Right forelimb (tissue), 1 donor: ENCODE measurements at regions not wholly inside any gene's neighbourhood (a gene's known extent, or its start where the extent isn't known, plus 50 kb on each side); places are given as distances from the start of the nearest gene placed in this dataset.
"Not testable (repeated sequence)": the region's sequence is repeated elsewhere in the genome, so short reads cannot be mapped to it uniquely, and the experiment has no call there.

ENCODE experiments used
- DNase-seq: peaks from one replicate; pipeline ENCODE4 v3.0.0-alpha.2; 2018

GRCh38 chr14:71765505-71765904 lies 166.7 kb upstream of the RGS6 start:
- DNase-seq: no peak

GRCh38 chr14:71770431-71770830 lies 161.8 kb upstream of the RGS6 start:
- DNase-seq: no peak

- DNase-seq: not testable (repeated sequence)
These were observed 160.8 kb upstream of the RGS6 start for GRCh38 chr14:71771421-71771820.

- not testable (repeated sequence) for DNase-seq
These were observed 160.2 kb upstream of the RGS6 start for GRCh38 chr14:71771996-71772395.

DNA sequence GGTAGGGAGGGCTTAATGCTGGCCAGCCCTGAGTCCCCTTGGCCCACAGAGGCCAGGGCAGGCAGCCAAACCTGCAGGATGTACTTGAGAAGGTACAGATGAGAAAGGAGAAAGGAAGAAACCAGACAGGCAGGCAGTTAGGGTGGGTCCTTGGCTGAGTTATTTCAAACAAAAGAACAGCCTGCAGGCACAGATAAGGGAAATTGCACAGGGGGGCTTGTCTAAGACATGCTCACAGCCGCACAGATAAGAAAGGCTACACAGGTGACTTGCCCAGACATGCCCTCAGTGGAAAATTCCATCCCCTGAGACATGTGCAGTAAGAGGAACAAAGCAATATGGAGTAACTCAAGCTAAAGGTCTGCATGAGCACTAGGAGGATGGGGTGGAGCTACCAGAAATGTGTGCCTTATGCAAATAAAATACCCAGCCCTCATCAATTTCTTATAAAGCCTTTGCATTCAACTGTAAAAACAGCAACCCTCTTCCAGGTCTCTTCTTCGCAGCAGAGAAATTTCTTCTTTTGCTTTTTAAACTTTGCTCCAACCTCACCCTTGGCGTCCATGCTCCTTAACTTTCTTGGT lies 158.2 kb upstream of the RGS6 start:
- DNase-seq: no peak

DNA sequence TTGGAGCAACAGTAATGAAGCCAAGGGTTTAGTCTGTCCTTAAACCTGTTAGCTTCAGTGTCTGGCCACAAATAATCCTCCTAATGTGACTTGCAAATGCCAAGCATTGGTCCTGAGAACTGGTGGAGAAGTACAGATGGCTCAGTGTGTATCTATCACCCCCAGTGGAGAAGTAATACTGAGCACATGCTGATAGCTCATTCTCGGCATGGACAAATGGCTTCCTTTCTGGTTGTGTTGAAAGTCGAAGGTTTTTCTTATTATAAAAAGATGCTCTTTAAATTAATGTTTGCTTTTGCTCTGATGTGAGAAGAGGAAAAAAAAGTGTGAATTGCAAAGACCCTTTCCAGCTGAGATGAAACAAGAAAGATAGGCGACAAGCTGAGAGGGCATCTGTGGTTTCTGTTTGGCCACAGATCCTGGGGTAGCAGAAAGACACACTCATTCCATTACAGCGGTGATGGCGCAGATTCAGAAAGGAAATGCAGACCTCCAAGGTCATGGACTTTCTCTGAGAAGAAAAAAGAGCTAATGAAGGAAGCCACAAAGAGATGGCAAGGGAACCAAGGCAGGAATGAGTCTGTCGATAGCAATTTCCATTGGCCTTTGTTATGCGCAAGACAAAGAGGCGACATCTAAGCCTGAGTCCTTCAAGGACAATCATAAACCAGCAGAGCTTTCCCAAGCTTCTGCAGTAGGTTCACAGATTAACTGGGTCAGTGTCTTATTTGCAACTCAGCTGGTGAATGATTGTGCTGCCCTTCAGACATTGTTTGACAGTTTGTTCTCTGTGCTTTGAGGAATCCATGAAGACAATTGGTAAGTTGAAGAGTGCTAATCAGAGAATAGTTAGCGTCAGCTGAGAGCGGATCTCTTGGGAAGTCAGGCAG lies 155.5 kb upstream of the RGS6 start:
- DNase-seq: no peak

GRCh38 chr14:71780075-71780474 lies 152.2 kb upstream of the RGS6 start:
- DNase-seq: no peak

DNA sequence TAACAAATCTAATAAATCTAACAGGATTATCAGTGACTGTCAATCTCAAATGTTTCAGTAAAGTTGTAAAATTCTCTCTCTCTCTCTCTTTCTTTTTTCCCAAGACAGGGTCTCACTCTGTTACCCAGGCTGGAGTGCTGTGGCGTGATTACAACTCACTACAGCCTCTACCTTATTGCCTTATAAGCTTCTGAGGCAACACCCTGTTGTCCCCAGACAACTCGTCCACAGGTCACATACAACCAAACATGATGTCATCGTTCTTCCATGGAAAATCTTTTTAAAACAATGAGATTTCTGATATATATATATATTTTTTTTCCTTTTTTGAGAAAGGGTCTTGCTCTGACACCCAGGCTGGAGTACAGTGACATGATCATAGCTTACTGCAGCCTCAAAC lies 151.4 kb upstream of the RGS6 start:
- DNase-seq: no peak

GRCh38 chr14:71783088-71783487 lies 149.1 kb upstream of the RGS6 start:
- DNase-seq: no peak

DNA sequence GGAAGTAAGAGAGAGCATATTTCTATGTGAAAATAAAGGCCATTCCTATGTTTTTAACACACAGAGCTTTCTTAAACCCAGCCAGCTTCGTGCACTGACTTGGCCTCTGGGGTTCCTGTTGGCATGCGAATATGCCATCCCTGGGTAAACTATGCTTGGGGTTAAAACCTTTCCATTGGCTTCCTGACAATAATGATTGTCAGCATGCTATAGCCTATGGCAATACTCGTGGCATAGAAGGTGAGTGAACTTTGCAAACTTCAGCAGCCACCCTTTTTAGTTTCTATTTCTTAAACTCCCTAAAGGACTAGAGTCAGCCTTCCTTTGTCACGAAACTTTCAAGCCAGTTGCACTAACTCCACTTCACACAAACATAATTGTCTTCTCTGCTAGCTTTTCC lies 148.4 kb upstream of the RGS6 start:
- DNase-seq: no peak

- no peak for DNase-seq
These were observed 143.2 kb upstream of the RGS6 start for GRCh38 chr14:71789005-71789404.

DNA sequence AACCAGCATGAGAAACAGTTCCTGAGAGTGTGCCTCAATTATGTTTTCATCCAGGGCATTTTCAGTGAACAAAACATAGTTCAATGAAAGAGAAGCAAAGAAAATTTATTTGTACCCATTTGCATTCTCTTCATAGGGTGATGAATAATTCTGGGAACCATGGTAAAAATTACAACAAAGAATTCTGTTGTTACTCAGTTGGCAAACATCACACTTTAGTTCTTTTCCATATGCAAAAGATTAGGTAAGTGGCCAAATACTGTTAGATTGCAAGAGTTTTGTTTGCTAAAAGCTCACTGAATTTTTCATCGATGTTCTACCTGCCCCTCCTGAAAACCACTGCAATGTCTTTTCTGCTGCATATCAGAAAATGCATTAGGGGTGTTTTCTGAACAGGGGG lies 132.4 kb upstream of the RGS6 start:
- no peak for DNase-seq

DNA sequence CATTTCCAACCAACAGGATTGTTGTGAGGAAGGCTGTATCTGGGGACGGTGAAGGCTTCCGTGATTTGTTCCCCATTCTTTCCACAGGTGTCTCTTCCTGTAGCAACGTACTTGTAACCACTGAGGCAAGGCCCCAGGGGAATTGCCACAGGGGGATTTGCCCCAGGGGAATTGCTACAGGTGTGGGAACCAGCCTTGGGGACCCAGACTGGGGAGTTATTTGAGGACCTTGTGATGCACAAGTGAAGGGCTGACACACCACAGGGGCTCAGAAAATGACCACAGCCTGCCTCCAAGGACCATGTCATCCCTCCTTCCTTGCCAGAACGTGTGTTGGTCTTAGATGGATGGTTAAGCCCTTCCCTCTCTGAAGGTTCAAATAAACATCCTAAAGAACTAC lies 131.4 kb upstream of the RGS6 start:
- DNase-seq: no peak

- DNase-seq: no peak
These were observed 128.5 kb upstream of the RGS6 start for GRCh38 chr14:71803539-71804260.

- no peak for DNase-seq
These were observed 127.2 kb upstream of the RGS6 start for GRCh38 chr14:71804992-71805391.

DNA sequence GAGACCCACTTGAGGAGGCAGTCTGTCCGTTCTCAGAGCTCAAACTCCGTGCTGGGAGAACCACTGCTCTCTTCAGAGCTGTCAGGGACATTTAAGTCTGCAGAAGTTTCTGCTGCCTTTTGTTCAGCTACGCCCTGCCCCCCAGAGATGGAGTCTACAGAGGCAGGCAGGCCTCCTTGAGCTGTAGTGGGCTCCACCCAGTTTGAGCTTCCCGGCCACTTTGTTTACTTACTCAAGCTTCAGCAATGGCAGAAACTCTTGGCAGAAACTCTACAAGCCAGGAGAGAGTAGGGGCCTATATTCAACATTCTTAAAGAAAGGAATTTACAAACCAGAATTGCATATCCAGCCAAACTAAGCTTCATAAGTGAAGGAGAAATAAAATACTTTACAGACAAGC lies 125.2 kb upstream of the RGS6 start:
- DNase-seq: not testable (repeated sequence)

DNA sequence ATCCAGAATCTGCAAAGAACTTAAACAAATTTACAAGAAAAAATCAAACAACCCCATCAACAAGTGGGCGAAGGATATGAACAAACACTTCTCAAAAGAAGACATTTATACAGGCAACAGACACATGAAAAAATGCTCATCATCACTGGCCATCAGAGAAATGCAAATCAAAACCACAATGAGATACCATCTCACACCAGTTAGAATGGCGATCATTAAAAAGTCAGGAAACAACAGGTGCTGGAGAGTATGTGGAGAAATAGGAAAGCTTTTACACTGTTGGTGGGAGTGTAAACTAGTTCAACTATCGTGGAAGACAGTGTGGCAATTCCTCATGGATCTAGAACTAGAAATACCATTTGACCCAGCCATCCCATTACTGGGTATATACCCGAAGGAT lies 121.4 kb upstream of the RGS6 start:
- not testable (repeated sequence) for DNase-seq

- DNase-seq: no peak
These were observed 119.5 kb upstream of the RGS6 start for GRCh38 chr14:71812693-71813092.

- DNase-seq: no peak
These were observed 117.1 kb upstream of the RGS6 start for GRCh38 chr14:71815110-71815509.

- DNase-seq: no peak
These were observed 107.4 kb upstream of the RGS6 start for GRCh38 chr14:71824816-71825215.

GRCh38 chr14:71833476-71833875 lies 98.8 kb upstream of the RGS6 start:
- no peak for DNase-seq

DNA sequence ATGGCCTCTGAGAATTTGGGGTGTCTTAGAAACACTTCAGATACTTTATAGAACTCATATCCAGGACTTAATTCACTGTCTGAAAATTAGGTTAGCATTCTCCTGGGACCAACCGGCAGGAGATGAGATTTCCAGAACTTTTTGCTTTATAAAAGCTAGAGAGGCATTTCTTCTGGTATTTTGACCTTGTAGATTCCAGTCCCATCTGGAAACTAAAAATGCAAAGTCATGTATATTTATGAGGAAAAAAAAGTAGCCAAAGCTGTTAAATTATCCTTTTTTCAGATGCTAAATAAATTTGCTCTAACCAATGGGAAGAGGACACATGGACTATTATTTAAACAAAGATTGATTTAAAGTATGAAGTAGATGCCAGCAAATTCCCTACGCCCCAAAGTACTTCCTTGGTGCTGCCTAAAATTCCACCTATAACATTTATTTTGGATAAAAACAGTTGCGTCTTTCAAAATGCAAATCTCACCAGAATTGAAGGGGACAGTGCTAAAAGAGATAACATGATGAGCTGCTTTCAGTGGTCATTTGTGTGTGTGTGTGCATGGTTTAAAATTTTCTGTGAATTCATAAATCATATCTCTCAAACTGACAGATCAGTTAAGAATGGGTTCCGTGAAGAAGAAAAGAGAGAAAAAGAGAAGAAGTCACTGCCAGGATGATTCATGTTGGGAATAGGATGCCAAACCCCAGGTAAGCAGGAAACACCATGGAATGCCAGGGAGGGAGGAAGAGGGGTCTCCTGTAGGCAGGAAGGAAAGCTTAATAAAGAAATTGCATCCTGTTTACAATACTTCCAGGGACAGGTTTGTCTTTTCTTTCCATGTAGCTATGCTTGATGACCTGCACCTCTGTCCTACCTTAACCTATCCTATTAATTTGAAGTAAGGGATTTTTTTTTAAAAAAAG lies 97.7 kb upstream of the RGS6 start:
- no peak for DNase-seq

DNA sequence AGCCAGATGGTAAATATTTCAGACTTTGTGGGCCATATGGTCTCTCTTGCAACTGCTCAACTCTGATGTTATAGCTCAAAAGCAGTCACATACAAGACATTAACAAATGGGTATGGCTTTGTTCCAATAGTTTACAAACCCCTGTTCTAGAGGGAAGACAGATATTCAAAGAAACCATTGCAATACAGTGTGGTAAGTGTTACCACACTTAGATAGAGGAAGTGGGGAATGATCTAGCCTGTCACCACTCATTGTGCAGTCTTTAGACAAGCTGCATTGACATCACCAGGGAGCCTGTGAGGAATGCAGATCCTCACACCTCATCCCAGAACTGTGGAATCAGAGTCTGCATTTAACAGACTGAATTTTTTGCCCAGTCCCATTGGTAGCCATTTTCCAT lies 80.0 kb upstream of the RGS6 start:
- DNase-seq: no peak
